HepG2 (cell line): ENCODE measurements at regions not wholly inside any gene's neighbourhood (a gene's known extent, or its start where the extent isn't known, plus 50 kb on each side); places are given as distances from the start of the nearest gene placed in this dataset.

Experiments
- ATAC-seq: fragments of 200-7000 bp; cut with Tn5 transposase; 3 replicates; pipeline ENCODE4 v1.9.1; 2020; ENCODE audit warnings: mild to moderate bottlenecking, moderate library complexity
- BruUV-seq: library from RNA; stranded (reverse); fragments of 400-500 nt; replicated peaks from 2 replicates; lab custom pipeline; 2021; lab: Mats Ljungman, UMichigan
- CTCF ChIA-PET: fragments of 300-600 bp; formaldehyde crosslinking; extraction: SDS; loops from one replicate; lab custom pipeline; 2021; ENCODE audit warnings: low total read pairs, inconsistent platforms, low intra/inter-chr PET ratio; lab: Yijun Ruan, JAX
- POLR2A ChIA-PET: fragments of 350-600 bp; sonication (Branson Sonifier 250); formaldehyde crosslinking; loops from one replicate; lab custom pipeline; 2020; ENCODE audit warnings: antibody characterized with exemption, inconsistent platforms; lab: Yijun Ruan, JAX
- DNase-seq: peaks from one replicate; pipeline ENCODE4 v3.0.0-alpha.2; 2015; ENCODE audit warnings: low spot score
- FAIRE-seq: peaks from 3 replicates; lab custom pipeline; 2011; peaks lifted over from hg19 to GRCh38; lab: Jason Lieb, UNC
- H2AFZ ChIP-seq: one replicate; pipeline ENCODE4 v1.6.1; 2011; ENCODE audit warnings: low read length, inconsistent platforms
- H3K27ac ChIP-seq: fragments of 300-600 bp; 3 replicates; pipeline ENCODE4 v1.8.0; 2011; ENCODE audit warnings: mixed run types, mild to moderate bottlenecking, mixed read lengths, low read length, inconsistent platforms; ENCODE audit not compliant: insufficient read depth; ENCODE audit errors: extremely low read length
- H3K27me3 ChIP-seq, 2 experiments: fragments of 200-600 bp in 1 of 2; 2 replicates in 1 of 2; 3 replicates in 1 of 2; pipeline versions ENCODE4 v1.6.0 to v1.8.0; 2011; ENCODE audit warnings: low read length in 2 of 2, mild to moderate bottlenecking in 2 of 2, moderate library complexity in 2 of 2, inconsistent platforms in 1 of 2; ENCODE audit not compliant: insufficient read depth in 2 of 2, control insufficient read depth in 1 of 2
- H3K36me3 ChIP-seq, 2 experiments: fragments of 200-600 bp in 1 of 2; replicated peaks in 1 of 2; 2 replicates in 1 of 2; 3 replicates in 1 of 2; pipeline versions ENCODE4 v1.5.1 to v1.8.0; 2011; ENCODE audit warnings: low read length in 2 of 2, inconsistent platforms in 1 of 2; ENCODE audit not compliant: insufficient read depth in 2 of 2, control insufficient read depth in 1 of 2
- H3K4me1 ChIP-seq: 2 replicates; pipeline ENCODE4 v1.5.1; 2012; ENCODE audit warnings: low read length, inconsistent platforms; ENCODE audit not compliant: insufficient read depth
- H3K4me2 ChIP-seq: 2 replicates; pipeline ENCODE4 v1.6.0; 2011; ENCODE audit warnings: low read depth, low read length, inconsistent platforms
- H3K4me3 ChIP-seq, 3 experiments: fragments of 200-600 bp in 1 of 3; sonication (generic), shearing (Covaris generic) in 1 of 3; replicated peaks in 1 of 3; 2 replicates each; pipeline ENCODE4 v1.5.1; 2011 to 2016; ENCODE audit warnings: low read length in 3 of 3, inconsistent platforms in 2 of 3, low read depth in 2 of 3, mild to moderate bottlenecking in 2 of 3, control low read depth in 1 of 3, mixed read lengths in 1 of 3; ENCODE audit not compliant: insufficient read depth in 1 of 3
- H3K79me2 ChIP-seq: one replicate; pipeline ENCODE4 v1.6.1; 2011; ENCODE audit warnings: low read length, inconsistent platforms; ENCODE audit not compliant: insufficient read depth
- H3K9ac ChIP-seq: 2 replicates; pipeline ENCODE4 v1.6.0; 2011; ENCODE audit warnings: mild to moderate bottlenecking, low read depth, low read length, inconsistent platforms; ENCODE audit not compliant: insufficient read depth
- H3K9me3 ChIP-seq: 2 replicates; pipeline ENCODE4 v1.5.1; 2012; ENCODE audit warnings: mild to moderate bottlenecking, low read length
- H4K20me1 ChIP-seq: 2 replicates; pipeline ENCODE4 v1.6.0; 2011; ENCODE audit warnings: inconsistent platforms, mild to moderate bottlenecking, low read length, moderate library complexity; ENCODE audit not compliant: insufficient read depth
- ARID2 ChIP-seq: sonication (generic); formaldehyde crosslinking; IDR thresholded peaks from 2 replicates; pipeline ENCODE4 v1.8.1; 2022; ENCODE audit warnings: mild to moderate bottlenecking, missing genetic modification reagents, borderline replicate concordance
- CHD2 ChIP-seq: IDR thresholded peaks from 2 replicates; pipeline ENCODE4 v1.6.1; 2011; ENCODE audit warnings: low read depth, low read length, improper control_type of control experiment
- IRX3 ChIP-seq: sonication (generic); formaldehyde crosslinking; IDR thresholded peaks from 2 replicates; pipeline ENCODE4 v1.8.1; 2023; ENCODE audit warnings: mild to moderate bottlenecking, low read depth, missing genetic modification reagents, borderline replicate concordance
- MIER3 ChIP-seq: IDR thresholded peaks from 2 replicates; pipeline ENCODE4 v1.6.1; 2016; ENCODE audit warnings: missing compliant biosample characterization, borderline replicate concordance
- NFE2L1 ChIP-seq: sonication (generic); formaldehyde crosslinking; IDR thresholded peaks from 2 replicates; pipeline ENCODE4 v1.4.0; 2020; ENCODE audit warnings: missing genetic modification reagents, mild to moderate bottlenecking, borderline replicate concordance
- TOE1 ChIP-seq: sonication (generic); formaldehyde crosslinking; IDR thresholded peaks from 2 replicates; pipeline ENCODE4 v1.4.0; 2020; ENCODE audit warnings: mild to moderate bottlenecking, missing genetic modification reagents
- ZBTB1 ChIP-seq: sonication (generic); formaldehyde crosslinking; IDR thresholded peaks from 2 replicates; pipeline ENCODE4 v1.4.0; 2020; ENCODE audit warnings: missing genetic modification reagents, borderline replicate concordance
- ZNF572 ChIP-seq: sonication (generic); formaldehyde crosslinking; IDR thresholded peaks from 2 replicates; pipeline ENCODE4 v1.5.1; 2020; ENCODE audit warnings: mild to moderate bottlenecking, missing genetic modification reagents
- ZNF703 ChIP-seq: sonication (generic); formaldehyde crosslinking; IDR thresholded peaks from 2 replicates; pipeline ENCODE4 v1.5.1; 2020; ENCODE audit warnings: missing genetic modification reagents, mild to moderate bottlenecking, moderate library complexity, borderline replicate concordance
- ZNF790 ChIP-seq: sonication (generic); formaldehyde crosslinking; IDR thresholded peaks from 2 replicates; pipeline ENCODE4 v1.8.0; 2022; ENCODE audit warnings: missing genetic modification reagents, mild to moderate bottlenecking, borderline replicate concordance
- WGBS: methylation state at CpG from one replicate; pipeline ENCODE4 v1.1.6; 2017; ENCODE audit warnings: low lambda C conversion rate; 5-methylcytosine and 5-hydroxymethylcytosine counted together
- in situ Hi-C: cut with HindIII; loops from 2 replicates; pipeline ENCODE4 v1.10.0; 2017; ENCODE audit warnings: low pct_unique_long_range_greater_than_20kb; ENCODE audit not compliant: extremely low pct_ligation_motif_present
- intact Hi-C: fragments of 100-400 bp; cut with micrococcal nuclease; formaldehyde crosslinking; loops from one replicate; pipeline ENCODE4 v1.10.0; 2022; ENCODE audit not compliant: unreplicated experiment
- TF ChIP-seq, protein P1 (sequence below): sonication (generic); formaldehyde crosslinking; IDR thresholded peaks from 2 replicates; pipeline ENCODE4; 2020; ENCODE audit warnings: missing genetic modification reagents, mild to moderate bottlenecking, borderline replicate concordance
- TF ChIP-seq, protein P2 (sequence below): IDR thresholded peaks from 2 replicates; pipeline ENCODE4 v1.6.1; 2018; ENCODE audit warnings: missing genetic modification reagents
- TF ChIP-seq, protein P3 (sequence below): sonication (generic); formaldehyde crosslinking; IDR thresholded peaks from 2 replicates; pipeline ENCODE4 v1.4.0; 2020; ENCODE audit warnings: low read depth, missing genetic modification reagents

DNA sequence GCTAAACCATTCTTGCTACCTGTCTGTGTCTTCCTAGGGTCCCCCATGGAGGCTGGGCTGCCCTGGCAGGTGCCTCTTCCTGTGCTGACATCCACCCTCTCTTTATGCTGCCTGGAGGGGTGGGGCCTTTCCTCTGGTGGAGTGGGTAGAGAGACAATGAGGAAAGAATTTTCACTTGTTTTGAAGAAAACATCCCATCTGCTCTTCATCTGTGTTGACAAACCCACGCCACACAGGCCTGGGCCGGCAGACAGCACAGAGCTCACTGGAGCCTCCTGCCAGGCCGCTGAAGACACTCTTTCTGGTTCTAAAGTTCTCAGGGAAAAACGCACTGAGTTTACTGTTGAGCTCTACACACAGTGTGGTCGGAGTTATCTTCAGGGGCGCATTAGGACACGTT, 328.2 kb downstream of the GLRX3 start (continued):
- TF ChIP-seq, protein P1, sequence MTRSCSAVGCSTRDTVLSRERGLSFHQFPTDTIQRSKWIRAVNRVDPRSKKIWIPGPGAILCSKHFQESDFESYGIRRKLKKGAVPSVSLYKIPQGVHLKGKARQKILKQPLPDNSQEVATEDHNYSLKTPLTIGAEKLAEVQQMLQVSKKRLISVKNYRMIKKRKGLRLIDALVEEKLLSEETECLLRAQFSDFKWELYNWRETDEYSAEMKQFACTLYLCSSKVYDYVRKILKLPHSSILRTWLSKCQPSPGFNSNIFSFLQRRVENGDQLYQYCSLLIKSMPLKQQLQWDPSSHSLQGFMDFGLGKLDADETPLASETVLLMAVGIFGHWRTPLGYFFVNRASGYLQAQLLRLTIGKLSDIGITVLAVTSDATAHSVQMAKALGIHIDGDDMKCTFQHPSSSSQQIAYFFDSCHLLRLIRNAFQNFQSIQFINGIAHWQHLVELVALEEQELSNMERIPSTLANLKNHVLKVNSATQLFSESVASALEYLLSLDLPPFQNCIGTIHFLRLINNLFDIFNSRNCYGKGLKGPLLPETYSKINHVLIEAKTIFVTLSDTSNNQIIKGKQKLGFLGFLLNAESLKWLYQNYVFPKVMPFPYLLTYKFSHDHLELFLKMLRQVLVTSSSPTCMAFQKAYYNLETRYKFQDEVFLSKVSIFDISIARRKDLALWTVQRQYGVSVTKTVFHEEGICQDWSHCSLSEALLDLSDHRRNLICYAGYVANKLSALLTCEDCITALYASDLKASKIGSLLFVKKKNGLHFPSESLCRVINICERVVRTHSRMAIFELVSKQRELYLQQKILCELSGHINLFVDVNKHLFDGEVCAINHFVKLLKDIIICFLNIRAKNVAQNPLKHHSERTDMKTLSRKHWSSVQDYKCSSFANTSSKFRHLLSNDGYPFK (CRISPR knock-in tag), result no peak
- TF ChIP-seq, protein P2, sequence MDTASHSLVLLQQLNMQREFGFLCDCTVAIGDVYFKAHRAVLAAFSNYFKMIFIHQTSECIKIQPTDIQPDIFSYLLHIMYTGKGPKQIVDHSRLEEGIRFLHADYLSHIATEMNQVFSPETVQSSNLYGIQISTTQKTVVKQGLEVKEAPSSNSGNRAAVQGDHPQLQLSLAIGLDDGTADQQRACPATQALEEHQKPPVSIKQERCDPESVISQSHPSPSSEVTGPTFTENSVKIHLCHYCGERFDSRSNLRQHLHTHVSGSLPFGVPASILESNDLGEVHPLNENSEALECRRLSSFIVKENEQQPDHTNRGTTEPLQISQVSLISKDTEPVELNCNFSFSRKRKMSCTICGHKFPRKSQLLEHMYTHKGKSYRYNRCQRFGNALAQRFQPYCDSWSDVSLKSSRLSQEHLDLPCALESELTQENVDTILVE (CRISPR knock-in tag), result no peak

DNA sequence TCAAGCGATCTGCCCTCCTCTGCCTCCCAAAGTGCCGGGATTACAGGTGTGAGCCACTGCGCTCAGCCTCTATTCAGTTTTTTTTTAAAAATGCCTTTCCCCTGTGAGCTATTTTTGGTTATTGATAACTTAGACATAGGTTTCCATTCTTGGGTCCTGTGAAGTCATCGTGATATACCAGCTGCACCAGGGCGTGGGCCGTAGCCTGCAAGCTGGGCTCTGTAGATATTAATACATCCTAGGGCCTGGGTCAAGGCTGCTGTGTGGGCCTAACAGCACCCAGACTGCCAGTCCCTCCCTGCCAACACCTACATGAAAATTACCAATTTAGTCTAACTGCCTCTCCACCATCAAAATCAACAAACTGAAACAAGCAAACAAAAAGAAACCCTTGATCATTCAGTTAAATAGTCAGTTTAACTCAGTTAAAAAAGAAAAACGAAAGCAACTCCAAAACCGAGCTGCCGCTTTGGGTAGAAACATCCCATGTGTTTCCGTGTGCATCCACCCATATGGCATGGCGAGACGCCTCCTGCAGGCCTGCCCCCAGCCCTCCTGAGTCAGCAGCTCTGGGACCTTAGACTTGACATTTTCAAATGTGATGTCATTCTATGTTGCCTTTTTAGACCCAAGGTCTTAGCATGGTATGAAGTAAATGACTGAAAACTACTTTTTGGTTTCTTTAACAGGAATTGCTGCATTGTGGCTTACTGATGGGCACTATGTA, 330.2 kb downstream of the GLRX3 start:
- CTCF ChIA-PET, result no interaction called here
- H3K27me3 ChIP-seq, result peaks cover 0 to 4% of the 10 kb centered on the region in 2 experiments; a peak in 2 of 5 replicates
- POLR2A ChIA-PET, result no interaction called here
- no peak for TF ChIP-seq NFE2L1 (CRISPR knock-in tag)
- no peak for TF ChIP-seq MIER3 (CRISPR knock-in tag)
- no peak for TF ChIP-seq ZNF790
- TF ChIP-seq ZBTB1, result no peak
- TF ChIP-seq, protein P3, sequence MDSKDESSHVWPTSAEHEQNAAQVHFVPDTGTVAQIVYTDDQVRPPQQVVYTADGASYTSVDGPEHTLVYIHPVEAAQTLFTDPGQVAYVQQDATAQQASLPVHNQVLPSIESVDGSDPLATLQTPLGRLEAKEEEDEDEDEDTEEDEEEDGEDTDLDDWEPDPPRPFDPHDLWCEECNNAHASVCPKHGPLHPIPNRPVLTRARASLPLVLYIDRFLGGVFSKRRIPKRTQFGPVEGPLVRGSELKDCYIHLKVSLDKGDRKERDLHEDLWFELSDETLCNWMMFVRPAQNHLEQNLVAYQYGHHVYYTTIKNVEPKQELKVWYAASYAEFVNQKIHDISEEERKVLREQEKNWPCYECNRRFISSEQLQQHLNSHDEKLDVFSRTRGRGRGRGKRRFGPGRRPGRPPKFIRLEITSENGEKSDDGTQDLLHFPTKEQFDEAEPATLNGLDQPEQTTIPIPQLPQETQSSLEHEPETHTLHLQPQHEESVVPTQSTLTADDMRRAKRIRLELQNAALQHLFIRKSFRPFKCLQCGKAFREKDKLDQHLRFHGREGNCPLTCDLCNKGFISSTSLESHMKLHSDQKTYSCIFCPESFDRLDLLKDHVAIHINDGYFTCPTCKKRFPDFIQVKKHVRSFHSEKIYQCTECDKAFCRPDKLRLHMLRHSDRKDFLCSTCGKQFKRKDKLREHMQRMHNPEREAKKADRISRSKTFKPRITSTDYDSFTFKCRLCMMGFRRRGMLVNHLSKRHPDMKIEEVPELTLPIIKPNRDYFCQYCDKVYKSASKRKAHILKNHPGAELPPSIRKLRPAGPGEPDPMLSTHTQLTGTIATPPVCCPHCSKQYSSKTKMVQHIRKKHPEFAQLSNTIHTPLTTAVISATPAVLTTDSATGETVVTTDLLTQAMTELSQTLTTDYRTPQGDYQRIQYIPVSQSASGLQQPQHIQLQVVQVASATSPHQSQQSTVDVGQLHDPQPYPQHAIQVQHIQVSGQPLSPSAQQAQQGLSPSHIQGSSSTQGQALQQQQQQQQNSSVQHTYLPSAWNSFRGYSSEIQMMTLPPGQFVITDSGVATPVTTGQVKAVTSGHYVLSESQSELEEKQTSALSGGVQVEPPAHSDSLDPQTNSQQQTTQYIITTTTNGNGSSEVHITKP (CRISPR knock-in tag), result no peak
- TF ChIP-seq ARID2 (CRISPR knock-in tag), result no peak
- no peak for TF ChIP-seq IRX3 (CRISPR knock-in tag)
- TF ChIP-seq TOE1 (CRISPR knock-in tag), result no peak
- no peak for TF ChIP-seq CHD2
- TF ChIP-seq ZNF703 (CRISPR knock-in tag), result no peak
- no peak for TF ChIP-seq ZNF572 (CRISPR knock-in tag)

More for the DNA sequence above, 330.2 kb downstream of the GLRX3 start:
- no peak overlapping the region for H3K4me3 ChIP-seq
- no peaks in the 10 kb centered on the region for H3K9me3 ChIP-seq
- no peaks in the 10 kb centered on the region for H3K36me3 ChIP-seq
- H4K20me1 ChIP-seq, result no peaks in the 10 kb centered on the region
- no peaks in the 10 kb centered on the region for H3K4me1 ChIP-seq
- no TSS peak for BruUV-seq
- DNase-seq (no peak), ATAC-seq (no peak), FAIRE-seq (no peak)
- H3K79me2 ChIP-seq, result no peaks in the 10 kb centered on the region
- 31% methylated on average over 12 of the region's 12 CpGs for WGBS
- no peak overlapping the region for H3K27ac ChIP-seq
- in situ Hi-C loops (no loop called here), intact Hi-C loops (no loop called here)
- H3K9ac ChIP-seq, result no peak overlapping the region
- H2AFZ ChIP-seq, result no peak overlapping the region
- H3K4me2 ChIP-seq, result no peak overlapping the region
